Colon (tissue), 2 donors: ENCODE measurements at regions not wholly inside any gene's neighbourhood (a gene's known extent, or its start where the extent isn't known, plus 50 kb on each side); places are given as distances from the start of the nearest gene placed in this dataset.

Experiments
- FAIRE-seq: peaks from 2 replicates; lab custom pipeline; 2012; peaks lifted over from hg19 to GRCh38; lab: Jason Lieb, UNC
- donor health status: control.
- donor health status: control.

DNA sequence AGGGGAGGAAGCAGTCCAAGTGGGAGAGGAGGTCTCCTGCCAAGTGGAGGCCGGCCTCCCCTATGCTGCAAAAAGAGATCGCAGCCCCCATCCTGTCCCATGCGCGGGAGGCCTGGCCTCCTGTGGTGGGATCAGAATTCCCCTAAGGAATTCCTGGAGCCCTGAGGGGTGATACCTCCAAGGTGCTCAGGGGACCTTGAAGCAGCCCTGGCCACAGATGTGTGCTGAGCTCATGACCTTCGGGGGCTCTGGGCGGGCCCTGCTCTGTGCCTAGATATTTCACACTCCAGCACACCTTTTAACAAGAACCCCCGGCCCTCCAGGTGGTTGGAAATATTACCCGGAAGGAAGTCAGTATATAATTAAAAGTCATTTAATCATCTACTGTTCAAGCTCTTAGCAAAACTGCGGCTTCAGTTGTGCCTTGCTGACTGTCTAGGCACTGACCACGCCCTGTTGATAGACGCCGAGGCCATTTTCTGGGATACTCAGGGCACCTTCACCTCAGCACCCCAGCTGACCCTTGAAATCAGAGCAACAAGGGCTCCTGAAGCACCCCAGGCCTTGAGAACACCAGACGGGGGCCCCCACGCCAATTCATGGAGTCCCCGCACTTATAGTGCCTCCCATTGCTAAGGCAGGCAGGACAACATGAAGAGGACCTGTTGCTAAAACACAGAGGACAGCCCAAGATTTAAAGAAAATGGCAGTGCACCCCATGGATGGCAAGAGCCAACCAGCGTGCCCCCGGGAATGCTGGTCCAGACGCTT is 119.1 kb downstream of the NDUFA10 start:
- FAIRE-seq: no peak

DNA sequence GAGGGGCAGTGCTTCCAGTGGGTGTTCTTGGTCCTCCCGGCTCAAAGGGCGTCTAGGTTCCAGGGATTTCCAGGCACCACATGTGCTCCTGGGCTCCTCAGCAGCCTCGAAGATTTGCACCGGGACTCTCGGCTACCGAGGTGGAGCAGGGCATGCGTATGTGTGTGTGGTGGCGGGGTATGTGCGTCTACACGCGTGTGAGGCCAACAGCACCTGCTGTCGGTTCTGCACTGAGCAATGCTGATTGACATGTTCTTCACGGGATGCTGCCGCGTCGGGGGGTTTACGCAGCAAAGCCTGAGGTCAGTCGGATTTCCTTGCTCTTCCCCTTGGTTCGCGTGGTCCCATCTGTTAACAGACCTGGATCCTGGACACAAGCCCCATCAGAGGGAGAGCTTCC is 119.8 kb downstream of the NDUFA10 start:
- no peak for FAIRE-seq

- FAIRE-seq: no peak
These were observed 120.6 kb downstream of the NDUFA10 start for GRCh38 chr2:239904496-239904895.

DNA sequence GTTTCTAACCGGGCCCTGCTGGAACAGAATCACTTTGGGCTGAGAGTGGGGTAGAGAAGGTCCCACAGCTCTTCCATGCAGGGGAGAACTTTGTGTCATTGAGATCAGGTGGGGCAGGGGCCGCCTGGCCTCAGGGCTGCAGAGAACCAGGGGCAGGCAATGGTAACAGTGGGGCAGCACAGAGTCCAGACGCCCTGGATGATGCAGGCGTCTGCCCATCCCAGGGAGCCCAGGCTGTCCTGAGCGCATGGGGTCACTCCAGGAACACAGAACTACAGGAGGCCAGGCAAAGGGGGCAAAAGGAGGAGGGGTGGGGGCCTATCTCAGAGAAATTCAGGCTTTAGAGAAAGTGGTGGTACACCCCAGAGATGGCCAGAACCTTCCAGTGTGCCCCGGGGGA is 121.3 kb downstream of the NDUFA10 start:
- no peak for FAIRE-seq

DNA sequence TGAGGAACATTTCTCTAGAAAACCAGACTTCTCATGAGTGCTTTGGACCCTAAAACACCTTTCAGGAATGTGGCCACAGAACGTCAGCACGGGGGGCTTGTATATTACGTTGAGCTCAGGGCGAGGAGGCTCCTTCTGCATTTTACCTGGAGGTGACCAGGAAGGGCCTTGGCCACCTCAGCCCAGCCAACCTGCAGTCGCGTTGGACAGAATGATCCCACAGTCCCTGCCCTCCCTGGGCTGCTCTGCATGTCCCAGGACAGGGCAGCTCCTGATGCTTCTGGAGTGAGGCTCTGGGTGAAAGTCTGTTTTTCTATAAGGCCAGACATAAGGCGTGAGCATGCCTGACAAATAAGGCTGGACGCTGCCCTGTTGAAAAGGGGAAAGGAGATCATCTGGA is 121.9 kb downstream of the NDUFA10 start:
- FAIRE-seq: no peak

- FAIRE-seq: no peak
These were observed 122.4 kb downstream of the NDUFA10 start for GRCh38 chr2:239902749-239903201.

- no peak for FAIRE-seq
These were observed 126.7 kb downstream of the NDUFA10 start for GRCh38 chr2:239898292-239898925.

DNA sequence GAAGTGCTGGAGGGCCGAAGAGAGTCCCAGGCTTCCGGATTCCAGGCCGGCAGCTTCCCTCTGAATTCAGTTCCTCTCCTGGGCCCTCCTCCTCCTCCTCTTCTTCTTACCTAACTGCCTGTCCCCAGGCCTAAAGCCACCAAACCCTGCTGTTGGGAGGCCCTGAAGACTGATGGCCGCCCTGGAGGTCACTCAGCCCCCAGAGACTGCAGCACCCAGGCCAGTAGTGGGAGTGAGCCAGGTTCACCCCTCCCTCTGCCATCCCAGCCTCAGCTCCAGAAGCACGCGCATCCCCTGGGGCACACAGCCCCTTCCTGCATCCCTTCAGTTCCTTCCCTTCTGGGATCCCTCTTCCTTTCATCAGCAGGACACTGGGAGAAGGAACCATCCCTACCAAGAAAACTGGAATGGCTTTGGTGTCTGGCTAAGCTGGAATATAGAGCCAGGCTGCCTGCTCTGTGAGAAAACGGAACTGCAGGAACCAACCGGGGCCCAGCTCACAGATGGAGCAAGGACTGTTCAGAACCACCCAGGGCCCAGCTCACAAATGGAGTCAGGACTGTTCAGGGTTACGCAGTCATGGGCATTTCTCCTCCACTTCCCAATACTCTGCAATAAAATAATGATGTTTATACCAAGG is 127.4 kb downstream of the NDUFA10 start:
- no peak for FAIRE-seq

DNA sequence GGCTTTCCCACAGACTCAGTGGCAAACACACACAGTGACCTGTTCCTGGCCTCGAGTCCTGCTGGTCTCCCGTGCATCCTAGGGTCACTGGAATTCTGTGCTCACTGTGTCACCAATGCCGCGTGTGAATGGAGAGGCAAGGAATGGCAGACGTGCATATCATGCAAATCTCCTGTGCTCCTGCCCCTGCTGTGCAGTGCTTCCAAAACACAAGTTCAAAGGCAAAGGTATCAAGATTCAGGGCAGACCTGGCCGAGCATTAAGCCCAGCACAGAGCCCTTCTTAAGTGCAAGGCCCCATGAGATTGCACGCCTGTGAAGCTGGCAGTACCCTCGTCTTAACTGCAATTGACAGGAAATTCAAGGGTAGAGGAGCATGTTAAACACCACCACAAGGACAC is 129.1 kb downstream of the NDUFA10 start:
- FAIRE-seq: no peak

- no peak for FAIRE-seq
These were observed 129.5 kb downstream of the NDUFA10 start for GRCh38 chr2:239895669-239896068.

DNA sequence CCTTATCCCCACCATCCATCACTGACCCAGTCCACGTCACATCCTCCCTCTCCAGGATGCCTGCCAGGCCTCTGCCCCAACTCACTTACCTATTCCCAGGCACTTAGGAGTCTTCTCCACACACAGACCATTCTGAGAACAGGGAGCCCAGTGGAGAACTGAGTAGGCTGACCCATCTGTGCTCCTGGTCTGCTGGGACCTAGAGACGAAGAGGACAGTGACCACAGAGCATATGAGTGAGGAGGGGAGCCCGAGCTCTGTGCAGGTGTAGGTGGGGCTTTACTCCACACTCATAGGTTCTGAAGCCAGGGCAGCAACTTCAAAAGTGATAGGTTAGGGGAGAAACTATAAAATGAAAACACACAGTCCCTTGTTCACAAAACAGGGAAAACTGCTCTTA is 130.0 kb downstream of the NDUFA10 start:
- no peak for FAIRE-seq

GRCh38 chr2:239894276-239894675 is 130.9 kb downstream of the NDUFA10 start:
- FAIRE-seq: no peak

GRCh38 chr2:239893236-239893515 is 132.0 kb downstream of the NDUFA10 start:
- no peak for FAIRE-seq

GRCh38 chr2:239892441-239893235 is 132.5 kb downstream of the NDUFA10 start:
- FAIRE-seq: no peak

DNA sequence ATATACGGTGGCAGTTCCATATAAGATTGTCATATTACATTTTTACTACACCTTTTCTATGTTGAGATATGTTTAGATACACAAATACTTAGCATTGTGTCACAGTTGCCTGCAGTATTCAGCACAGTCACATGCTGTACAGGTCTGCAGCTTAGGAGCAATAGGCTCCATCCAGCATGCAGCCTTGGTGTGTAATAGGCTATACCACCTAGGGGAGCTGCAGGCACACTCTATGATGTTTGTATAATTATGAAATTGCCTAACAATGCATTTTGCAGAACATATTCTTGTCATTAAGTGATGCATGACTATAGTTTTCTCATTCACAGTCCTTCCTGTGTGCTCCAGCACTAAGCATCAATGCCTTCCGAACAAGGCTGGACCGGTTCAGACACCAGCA is 133.4 kb downstream of the NDUFA10 start:
- no peak for FAIRE-seq

DNA sequence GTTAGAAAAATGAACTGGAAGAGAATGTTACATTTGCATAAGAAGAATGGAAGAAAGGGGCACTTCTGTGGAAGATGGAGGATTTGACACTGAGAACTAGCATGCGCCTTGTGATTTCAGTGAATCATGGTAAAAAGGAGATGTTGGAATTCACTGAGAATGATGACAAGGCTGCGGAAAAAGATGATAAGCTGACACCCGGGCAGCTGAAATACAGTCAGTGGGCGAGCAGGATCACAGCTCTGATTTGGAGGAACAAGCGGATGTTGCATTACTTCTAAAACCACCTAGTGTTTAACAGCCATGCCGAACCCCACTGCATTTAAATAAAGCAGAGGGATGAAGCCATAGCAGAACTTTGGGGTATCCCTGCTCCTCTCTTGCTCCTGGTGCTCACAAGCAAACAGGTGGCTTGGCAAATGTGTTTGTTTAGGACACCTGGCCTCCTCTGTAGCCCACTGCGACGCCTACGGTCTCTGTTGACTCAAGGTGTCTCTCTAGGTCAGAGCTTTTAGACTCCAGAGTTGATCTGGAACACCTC is 134.9 kb downstream of the NDUFA10 start:
- no peak for FAIRE-seq

DNA sequence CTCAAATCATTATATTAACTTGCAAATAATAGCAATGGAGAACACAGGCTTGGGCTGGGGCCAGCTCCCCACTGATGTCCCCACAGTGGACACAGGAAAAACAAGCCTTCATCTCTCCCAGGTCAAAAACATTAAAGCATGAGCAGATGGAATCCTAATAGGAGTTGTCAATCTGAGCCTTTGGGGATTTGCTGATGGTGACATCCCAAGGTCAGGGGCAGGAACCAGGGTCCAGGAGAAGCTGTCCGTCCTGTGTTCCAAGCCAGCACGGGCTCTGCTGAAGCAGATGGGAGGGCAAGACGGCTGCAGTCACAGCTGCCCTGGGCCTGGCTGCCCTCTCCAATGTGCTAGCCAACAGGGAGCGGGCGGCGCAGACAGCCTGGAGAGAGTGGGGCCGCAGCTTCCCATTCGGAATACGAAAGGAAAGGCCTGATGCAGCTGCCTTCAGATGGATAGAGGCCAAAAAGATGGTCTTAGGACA is 135.5 kb downstream of the NDUFA10 start:
- FAIRE-seq: no peak

DNA sequence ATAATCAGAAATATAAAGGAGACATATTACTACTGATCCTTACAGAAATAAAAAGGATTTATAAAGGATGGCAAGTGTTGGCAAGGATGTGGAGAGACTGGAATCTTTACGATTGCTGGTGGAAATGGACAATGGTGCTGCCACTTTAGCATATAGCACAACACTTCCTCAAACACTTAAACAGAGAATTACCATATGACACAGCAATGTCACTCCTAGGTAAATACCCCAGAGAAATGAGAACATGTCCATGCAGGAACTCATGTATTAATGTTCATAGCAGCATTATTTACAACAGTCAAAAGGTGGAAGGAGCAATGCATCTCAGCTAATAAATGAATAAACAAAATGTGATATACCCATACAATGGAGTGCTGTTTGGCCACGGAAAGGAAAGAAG is 137.5 kb downstream of the NDUFA10 start:
- FAIRE-seq: no peak

DNA sequence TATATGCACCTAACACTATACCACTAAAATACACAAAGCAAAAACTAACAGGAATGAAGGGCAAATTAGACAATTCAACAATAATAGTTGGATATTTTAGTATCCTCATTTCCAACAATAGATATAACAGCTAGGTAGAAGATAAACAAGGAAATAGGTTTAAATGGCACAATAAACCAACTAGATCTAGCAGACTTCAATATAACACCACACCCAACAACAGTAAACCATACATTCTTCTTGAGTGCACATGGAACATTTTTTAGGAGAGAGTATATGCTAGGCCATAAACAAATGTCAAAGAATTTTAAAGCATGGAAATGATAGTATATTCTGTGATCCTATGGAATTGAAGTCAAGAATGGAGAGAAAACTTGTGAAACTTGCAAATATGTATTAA is 138.4 kb downstream of the NDUFA10 start:
- FAIRE-seq: no peak

- FAIRE-seq: no peak
These were observed 140.3 kb downstream of the NDUFA10 start for GRCh38 chr2:239884875-239885274.

DNA sequence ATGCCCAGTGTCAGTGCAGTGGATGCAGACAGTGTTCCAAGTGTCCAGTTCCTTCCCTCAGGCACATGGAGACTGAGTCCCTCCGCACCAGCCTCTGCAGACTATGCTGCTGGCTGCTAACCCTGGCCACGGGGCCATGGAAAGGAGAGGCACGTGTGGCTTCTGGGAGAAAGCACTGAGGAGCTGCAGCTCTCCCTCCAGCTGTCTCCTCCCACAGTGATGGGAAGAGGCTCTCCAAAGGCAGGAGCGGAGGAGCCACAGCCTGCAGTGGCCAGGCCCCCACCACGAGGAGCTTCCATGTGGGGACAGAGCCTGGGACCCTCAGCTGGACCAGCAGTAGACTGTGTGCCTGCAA is 141.1 kb downstream of the NDUFA10 start:
- FAIRE-seq: no peak

- no peak for FAIRE-seq
These were observed 141.7 kb downstream of the NDUFA10 start for GRCh38 chr2:239883326-239884050.
